HK-2 (cell line): ENCODE measurements at regions not wholly inside any gene's neighbourhood (a gene's known extent, or its start where the extent isn't known, plus 50 kb on each side); places are given as distances from the start of the nearest gene placed in this dataset.
"Not testable (repeated sequence)": the region's sequence is repeated elsewhere in the genome, so short reads cannot be mapped to it uniquely, and the experiment has no call there.

Experiments
- DNase-seq: peaks from one replicate; pipeline ENCODE4 v3.0.0-alpha.2; 2018; ENCODE audit not compliant: unreplicated experiment

DNA sequence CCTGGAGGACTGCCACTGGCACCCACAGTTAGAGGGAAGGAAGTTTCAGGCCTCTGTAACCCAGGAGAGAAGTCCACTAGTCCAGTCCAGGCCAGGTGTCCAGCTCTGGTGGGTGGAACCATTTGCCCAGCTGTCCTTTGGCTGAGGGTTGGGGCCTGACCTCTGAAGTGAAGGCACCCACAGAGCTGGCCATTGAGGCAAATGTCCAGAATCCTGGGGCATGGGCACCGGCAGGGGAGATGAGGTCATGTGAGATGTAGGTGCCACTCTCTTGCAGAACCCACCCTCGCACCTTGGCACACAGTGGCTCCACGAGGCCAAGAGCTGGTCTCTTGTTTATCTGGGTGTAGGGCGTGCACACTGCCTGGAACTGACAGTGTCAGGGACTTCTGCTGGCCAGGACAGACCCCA lies 162.8 kb downstream of the SMAD6 start:
- DNase-seq, result no peak

DNA sequence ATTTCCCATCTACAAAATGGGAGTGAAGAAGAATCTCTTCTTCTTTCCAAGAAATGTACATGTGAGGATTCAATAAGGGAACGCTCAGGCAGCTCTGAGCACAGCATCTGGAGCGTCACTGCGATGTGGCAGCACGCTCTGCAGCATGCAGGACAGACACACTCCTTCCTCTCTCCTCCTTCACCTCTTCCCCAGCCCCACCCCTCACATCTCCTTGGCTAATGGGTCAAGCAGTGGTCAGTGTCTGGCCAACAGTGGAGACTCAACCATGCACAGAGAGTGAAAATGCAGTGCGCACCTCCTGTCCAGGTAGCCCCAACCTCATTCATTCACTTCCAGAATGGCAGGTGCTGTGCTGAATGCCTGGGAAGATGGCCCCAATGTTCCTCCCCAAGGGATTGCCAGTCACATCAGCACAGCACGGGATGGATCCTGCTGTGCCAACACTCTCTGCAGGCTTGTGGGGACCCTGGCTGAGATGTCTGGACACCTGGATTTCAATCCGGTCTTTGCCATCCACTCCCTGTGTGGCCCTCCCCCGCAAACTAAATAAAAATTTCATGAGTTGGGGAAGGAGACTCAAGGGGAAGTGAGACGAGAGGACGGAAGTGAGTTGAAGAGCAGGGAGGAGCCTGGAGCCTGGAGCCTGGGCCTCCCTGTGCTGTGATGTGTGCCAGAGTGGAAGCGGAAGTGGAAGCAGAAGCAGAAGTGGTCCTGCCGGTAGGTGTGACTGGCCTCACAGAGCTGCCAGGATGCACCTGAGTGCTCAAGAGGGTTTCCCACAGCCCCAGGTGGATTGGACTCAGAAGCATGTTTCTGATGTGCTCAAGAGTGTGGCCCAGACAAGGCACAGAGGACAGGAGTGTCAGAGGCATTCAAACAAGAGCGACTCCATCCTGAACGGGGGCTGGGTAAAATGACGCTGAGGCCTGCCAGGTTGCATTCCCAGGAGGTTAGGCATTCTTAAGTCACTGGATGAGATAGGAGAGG lies 163.9 kb downstream of the SMAD6 start:
- no peak for DNase-seq

DNA sequence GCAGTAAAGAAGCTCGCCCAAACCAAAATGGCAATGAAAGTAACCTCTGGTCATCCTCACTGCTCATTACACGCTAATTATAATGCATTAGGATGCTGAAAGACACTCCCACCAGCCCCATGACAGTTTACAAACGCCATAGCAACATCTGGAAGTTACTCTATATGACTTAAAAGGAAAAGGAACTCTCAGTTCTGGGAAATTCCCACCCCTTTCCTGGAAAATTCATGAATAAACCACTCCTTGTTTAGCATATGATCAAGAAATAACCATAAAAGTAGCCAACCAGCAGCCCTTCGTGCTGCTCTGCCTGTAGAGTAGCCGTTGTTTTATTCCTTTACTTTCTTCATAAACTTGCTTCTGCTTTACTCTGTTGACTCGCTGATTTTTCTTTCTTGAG lies 164.6 kb downstream of the SMAD6 start:
- no peak for DNase-seq

DNA sequence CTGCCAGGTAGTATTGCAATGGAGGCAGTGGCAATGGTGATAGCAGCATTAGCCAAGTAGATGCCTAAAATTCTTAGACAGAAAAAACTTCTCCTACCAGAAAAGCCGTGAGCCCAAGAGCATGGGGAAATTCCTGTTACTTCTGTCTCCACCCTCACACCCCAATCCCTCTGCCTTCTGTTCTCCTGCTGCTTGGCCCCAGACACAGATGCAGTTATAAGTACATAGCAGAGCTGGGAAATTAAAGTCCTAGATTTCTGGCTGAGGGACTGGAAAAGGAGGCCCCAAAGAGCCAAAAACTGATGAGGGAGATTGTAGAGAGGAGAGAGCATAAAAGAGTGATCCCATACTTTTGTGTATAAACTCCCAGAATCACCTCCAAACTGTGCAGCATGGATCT lies 166.9 kb downstream of the SMAD6 start:
- DNase-seq, result no peak

DNA sequence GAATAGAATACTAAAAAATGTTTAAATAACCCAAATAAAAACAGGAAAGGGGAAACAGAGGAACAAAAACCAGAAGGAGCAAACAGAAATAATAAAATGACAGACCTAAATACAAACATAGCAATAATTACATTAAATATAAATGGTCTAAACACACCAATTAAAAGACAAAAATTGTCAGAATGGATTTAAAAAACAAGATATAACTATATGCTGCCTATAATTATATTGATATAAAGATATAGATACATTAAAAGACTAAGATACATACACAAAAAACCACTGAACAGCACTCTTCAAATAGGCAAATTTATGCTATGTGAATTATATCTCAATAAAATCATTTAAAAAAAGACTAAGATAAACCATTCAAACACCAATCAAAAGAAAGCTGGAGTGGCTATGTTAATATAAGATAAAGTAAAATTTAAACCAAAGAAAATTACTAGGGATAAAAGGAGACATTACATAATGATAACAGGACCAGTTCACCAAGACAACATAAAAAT lies 168.9 kb downstream of the SMAD6 start:
- no peak for DNase-seq

DNA sequence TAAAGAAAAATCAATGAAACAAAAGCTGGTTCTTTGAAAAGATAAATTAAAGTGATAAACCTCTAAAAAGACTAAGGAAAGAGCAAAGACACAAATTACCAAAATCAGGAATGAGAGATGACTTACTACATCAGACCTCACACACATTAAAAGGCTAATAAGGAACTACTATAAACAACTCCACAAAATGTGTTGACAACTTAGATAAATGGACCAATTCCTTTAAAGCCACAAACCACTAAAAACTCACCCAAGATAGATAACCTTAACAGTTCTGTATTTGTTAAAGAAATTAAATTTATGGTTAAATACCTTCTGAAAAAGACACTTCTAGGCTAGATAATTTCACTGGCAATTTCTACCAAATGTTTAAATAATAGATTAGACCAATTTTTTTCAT lies 170.4 kb downstream of the SMAD6 start:
- no peak for DNase-seq

DNA sequence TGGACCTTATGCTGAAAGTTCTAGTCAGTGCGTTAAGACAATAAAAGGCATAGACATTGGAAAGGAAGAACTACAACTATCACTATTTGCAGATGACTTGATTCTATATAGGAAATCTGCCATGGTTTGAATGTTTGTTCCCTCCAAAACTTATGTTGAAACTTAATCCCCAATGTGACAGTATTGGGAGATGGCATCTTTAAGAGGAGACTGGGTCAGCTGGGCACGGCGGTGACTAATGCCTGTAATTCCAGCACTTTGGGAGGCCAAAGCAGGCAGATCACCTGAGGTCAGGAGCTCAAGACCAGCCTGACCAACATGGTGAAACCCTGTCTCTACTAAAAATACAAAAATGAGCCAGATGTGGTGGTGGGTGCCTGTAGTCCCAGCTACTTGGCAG lies 171.3 kb downstream of the SMAD6 start:
- not testable (repeated sequence) for DNase-seq

DNA sequence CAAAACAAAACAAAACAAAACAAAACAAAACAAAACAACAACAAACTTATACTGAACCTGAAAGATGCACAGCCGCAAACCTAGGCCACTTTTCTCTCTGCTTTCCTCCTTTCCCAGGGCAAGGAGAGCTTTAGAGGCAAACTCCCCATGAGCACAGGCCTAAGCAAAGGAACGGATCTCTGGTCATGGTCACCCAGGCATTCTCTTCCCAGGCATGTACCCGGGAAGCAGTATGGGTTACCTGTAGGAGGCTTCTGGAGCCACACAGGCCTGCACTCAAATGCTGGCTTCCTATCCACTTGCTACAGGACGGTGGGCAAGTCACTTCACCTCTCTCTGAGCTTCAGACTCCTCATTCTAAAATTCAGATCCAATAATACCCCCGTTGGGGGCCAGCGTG lies 171.8 kb downstream of the SMAD6 start:
- DNase-seq, result no peak

DNA sequence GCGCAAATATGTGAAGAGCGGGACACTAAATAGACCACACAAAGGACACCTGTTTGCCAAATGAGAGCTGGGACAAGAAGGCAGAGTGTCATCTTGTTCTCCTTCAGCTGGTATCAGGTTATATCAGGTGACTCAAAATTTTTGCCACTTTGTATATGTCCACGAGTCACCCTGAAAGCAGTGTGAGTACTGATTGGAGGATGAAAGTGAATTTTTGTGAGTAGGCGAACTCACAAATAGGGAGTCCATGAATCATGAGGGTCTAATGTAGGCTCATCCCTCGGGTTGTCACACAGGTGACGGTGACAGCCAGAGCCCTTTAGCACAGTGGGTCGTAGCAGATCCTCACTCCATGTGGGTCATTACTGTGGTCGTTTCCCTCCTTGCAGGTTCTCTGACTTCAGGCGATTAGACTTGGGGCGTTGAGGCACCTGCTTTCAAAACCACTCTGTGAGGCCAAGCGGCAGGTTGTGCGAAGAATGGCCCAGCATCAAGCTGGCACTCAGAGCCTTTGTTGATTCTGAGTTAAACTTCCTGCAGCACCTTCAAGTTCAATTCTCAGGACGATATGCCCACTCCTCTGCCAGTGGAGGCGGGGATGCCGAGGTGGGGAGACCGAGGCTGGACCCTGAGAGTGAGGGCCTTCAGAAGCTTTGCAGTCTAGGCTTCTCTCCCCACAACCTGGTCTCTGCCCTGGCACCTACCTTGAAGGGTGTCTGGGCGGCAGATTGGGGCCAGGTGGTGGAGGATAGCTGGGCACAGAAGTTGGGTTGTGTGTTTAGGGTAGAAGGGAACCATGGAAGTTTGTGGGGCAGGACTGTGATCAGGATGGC lies 173.8 kb downstream of the SMAD6 start:
- DNase-seq, result no peak

DNA sequence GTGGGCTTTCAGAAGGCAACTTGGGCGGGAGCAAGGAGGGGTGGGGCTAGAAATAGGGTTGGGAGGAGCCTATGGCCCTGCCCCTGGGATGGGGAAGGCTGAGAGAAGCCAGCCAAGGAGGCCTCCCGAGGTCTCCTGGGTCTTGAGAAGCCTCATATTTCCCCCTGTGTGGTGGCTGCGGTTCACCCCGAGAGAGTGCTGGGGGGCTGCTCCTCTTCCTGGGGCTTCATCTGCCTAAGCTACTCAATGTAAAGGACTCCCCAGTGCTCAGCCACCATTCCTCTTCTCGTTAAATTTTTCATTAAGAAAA lies 174.3 kb downstream of the SMAD6 start:
- no peak for DNase-seq

DNA sequence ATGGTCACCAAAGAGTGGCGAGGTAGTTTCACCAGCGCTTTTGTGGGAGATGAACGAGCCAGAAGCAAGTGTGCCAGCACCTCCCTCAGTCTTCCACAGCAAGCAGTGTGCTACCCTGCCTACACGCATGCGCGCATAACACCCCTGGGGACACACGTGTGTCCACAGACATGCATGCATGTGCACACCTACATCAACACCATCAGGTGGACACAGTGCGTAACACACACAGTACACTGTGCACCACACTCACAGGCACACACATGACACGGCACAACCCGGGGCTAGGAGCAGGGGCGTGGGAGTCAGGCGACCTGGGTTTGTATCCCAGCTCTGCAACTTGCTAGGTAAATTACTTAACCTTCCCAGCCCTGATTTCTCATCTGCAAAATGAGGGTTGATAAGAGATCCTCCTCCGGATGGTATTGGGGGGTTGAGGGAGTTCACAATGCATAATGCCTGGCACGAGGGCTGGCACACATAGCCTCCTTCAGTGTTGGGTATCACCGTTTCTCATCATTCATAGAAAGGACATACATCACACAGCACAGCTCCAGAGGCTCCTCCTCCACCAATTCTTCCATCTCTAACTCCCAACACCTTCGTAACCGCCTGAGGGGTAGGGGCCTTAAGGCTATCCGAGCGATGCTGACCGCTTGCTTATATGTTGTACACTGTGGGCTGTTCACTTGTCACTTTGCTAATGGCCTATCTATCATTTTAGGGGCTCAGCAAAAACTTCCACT lies 174.9 kb downstream of the SMAD6 start:
- DNase-seq, result no peak

DNA sequence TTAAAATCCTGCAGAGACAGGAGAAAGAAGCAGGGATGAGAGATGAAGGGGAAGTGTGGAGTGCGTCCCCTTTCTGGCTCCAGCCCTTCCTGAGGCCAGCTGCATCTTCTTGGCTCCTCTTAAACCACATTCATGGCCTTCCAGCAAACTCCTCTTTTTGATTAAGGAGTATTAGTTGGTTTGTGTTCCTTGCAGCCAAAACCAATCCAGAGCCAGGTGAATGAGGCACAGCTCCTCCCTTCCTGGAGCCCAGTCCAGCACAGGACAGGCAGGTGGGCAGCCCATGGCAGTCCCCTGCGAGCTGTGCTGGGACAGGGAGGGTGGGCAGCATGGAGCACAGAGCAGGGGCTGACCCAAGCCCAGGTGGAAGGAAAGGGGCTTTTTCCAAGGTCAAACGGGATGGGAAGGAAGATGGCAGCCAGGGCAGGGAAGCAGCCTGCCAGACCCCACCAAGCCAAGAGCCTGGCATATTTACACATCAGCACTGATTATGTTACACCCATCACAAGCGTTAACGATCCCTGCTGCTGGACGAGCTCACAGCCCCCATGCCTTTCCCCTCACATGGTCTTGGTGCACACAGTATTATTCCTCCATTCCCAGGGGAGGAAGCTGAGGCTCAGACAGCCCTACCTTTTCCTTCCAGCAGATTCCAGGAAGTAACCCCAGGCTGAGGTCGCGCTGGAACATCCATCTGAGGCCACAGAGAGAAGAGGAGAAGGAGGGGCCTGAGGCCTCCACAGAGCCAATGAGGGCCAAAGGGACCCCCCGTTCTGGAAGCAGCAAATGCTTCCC lies 175.6 kb downstream of the SMAD6 start:
- DNase-seq, result no peak

DNA sequence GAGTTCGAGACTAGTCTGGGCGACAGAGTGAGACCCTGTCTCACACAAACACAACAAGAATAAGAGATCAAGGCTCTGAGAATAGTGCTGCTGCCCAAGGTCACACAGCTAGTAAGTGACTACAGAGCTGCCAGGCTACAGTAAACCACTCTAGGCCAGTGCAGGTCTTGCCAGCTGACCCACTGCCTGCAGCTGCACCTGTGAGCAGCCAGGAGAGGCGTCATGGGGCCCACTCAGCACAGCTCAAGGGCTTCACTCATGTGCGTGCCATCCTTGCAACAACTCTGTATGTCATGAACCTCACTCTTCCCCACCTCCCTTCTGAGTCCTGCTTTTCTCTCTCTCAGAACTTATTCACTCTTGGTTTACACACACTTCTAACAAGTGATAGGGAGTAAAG lies 176.7 kb downstream of the SMAD6 start:
- DNase-seq, result no peak

DNA sequence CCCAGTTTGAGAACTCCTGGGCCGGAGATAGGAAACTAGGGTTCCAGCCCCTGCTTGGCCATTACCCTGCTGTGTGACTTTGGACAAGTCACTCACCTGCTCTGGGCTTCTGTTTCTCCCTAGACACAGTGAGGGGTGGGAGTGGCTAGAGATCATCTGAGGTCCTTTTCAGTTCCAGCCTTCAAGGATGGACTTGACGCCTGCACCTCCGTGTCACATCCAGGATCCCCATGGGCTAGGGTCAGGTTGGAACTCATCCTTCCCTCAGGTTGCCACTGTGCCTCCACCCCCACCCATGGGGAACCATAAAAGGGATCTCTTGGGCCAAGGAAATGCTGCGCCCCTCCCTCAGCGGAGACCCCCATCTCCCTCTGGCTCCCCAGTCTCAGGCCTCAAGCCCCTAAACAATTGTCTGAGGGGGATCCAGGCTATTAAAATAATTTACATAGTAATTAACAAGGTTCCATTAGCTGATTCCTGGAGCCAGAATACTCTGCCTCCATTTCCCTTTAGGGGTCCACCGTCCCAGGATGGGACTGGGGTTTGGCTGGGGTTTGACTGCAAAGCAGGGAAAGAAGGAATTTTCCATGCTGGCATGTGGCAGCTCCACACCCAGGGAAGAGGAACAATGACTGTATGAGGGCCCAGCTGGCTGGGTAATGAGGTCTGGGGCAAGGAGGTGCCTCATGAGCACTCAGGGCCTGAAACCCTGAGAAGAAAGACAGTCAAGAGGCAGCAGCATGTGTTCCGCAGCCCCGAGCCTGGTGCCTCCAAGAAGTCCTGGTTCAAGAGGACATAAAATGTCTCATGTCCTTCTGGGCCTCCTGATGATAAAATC lies 177.7 kb downstream of the SMAD6 start:
- no peak for DNase-seq

DNA sequence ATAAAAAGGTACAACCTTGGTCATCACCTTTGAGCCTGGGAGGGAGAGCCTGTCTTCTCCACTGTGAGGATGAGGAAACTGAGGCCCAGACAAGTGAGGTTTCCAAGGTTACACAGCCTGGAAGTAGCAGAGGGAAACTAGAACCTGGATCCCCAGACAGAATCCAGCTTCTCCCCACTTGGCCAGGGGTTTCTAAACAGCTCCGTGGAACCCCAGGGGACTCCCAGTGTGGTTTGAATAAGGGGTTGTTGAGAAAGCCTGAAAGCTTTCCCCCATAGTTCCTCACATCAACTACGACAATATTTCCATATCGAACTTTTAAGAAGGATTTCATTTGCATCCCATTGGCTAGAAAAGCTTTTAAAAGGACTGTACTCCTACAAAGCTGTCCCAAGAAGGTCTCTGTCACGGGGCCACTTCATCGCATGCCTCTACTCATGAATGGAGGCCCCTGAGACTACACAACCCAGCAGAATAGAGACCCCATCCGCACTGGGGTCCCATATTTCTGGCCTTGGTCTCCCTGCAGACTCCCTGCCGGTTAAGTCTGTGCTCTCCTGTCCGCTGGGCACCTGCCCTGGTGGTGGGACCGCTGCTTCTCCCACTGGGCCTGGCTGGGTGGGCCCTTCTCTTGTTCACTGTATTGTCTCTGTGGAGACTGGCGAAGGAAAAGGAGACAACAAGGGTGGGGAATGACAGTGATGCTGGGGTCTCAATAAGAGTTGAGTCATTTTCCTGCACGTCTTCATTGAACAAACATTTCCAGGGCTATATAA lies 178.5 kb downstream of the SMAD6 start:
- no peak for DNase-seq

DNA sequence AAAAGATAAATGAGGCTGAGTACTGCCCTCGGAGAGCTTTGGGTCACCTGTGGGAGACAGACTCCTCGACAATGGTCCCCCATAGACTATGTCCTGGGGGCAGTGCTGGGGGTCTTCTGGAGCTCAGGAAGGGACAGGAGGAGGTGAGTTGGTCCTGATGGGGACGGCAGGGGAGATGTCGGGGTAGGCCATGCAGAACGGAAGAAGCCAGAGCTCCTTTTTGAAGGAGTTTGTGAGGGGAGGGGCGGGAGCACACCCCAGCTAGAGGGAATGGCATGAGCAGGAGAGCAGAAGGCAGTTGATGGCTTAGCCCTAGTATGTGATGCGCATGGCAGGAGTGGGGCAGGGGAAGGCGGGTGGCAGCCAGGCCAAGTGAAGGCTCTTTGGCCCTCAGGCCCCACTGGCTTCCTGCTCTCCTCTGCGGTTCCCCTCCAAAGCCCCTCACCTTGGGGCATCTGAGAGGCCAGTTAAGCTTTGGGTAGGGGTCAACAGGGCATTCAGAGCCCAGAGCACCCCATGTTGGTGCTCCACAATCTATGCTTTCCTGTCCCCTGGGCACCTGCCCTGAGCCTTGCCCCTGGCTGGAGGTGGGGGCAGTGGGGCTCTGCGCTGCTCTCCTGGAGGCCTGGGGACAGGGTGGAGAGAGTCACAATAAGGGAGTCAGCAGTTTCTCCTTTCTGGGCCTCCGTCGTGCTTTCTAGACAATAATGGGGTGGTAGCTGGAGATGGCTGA lies 179.3 kb downstream of the SMAD6 start:
- DNase-seq, result no peak

DNA sequence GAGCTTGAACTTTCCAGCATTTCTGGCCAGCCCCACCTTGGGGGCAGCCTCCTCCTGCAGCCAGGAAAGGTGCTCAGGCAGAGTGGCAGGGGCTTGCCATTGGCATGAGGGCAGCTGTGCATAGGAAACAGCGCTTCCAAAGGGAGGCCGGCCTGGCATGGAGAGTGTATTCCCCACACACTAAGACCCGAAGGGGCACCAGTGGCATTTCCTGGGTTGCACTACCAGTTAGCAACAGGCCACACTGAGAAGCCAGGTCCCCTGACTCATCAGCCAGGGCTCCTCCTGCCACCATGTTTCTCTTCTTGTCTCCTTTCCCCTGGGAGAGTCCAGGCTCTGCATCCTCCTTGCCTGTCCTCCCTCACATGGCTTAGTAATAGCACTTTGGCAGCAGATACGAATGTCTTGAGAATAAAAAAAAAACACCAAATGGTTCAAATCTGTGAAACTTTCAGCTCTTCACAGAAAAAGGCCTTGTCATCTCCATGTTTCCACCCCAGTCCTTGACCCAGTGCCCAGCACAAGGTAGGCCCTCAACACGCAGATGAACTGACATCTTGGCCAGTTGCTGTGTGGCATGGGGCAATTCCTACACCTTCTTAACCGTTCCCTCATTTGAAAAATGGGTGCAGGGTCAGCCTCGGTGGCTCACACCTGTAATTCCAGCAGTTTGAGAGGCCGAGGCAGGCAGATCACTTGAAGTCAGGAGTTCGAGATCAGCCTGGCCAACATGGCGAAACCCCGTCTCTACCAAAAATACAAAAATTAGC lies 180.4 kb downstream of the SMAD6 start:
- DNase-seq, result peak; percentile 43

DNA sequence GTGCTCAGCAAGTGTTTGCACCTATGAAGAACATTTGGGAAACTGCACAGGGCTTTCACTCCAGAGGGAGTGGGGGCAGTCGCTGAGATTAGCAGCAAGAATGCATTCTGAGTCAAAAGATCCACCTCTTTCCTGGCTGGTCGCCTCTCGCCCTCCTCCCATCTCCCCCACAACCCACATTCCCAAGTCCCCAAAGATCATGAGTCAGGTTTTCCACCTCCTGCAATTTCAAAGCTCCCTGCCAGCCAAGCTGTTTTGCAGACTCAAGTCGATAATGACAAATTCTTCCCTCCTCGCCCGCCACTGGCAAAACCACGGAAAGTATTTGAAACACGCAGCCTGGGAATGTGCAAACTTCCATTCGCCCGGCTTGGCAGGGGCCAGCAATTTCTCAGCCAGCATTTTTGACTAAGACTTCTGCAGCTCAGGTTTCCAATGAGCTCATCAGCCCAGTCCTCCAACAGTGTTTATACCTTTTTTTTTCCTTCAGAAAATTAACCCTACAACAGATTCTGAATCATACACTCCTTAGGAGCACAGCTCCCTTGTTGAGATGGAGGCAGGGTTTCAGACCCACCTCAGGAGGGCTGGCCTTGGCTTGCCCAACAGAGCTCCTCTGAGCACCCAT lies 181.4 kb downstream of the SMAD6 start:
- DNase-seq, result peak; percentile 94
